ENCODE measurements at regions not wholly inside any gene's neighbourhood (a gene's known extent, or its start where the extent isn't known, plus 50 kb on each side); places are given as distances from the start of the nearest gene placed in this dataset.
"Not testable (repeated sequence)": the region's sequence is repeated elsewhere in the genome, so short reads cannot be mapped to it uniquely, and the experiment has no call there.

DNA sequence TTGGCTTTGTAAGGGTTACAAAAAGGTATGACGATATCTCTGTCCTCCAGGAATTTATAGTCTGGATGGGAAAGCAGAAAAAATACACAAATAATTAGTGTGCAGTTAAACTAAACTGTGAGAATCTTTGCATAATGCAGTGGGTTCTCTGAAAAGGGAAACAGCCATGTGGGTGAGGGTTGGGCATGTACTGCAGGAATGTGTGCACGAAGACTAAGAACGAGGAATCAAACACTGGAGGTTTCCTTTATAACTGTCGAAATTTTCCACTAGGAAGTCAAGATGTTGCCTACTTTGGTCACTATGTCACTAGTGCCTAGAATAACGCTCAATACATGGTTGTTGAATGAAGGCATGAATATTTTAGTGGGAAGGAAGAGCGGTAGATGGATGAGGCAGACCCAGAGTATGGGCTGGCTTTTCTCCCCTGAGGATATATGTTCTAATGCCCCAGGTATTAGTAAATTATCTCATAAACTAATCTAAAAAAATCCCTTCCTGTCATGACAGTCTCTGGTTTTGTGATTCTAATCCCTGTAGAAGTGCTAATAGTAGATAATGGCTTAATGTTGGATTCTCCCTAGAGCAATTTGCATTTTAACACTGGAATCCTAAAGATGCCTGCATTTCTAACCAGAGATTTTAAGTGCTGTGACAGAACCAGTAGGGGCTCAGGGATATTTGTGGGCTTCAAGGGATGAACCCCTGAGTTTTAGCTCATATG, 227.3 kb downstream of the NMUR2 start:
- POLR2A ChIA-PET: no interaction called here
- no peak for TF ChIP-seq BHLHE40 (IDR thresholded peaks at IDR 0.05; ENCODE audit: borderline replicate concordance)
- TF ChIP-seq HDGF (IDR thresholded peaks at IDR 0.05; ENCODE audit: borderline replicate concordance): no peak
- TF ChIP-seq FOXK2 (IDR thresholded peaks at IDR 0.05): no peak
- TF ChIP-seq, protein P1, sequence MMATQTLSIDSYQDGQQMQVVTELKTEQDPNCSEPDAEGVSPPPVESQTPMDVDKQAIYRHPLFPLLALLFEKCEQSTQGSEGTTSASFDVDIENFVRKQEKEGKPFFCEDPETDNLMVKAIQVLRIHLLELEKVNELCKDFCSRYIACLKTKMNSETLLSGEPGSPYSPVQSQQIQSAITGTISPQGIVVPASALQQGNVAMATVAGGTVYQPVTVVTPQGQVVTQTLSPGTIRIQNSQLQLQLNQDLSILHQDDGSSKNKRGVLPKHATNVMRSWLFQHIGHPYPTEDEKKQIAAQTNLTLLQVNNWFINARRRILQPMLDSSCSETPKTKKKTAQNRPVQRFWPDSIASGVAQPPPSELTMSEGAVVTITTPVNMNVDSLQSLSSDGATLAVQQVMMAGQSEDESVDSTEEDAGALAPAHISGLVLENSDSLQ (IDR thresholded peaks at IDR 0.05): no peak
- TF ChIP-seq FOXA1 (IDR thresholded peaks at IDR 0.05): no peak
- TF ChIP-seq L3MBTL2 (conservative IDR thresholded peaks at IDR 0.05): no peak
- no peak for TF ChIP-seq CTBP1 (IDR thresholded peaks at IDR 0.05; ENCODE audit: borderline replicate concordance)
- TF ChIP-seq SUZ12 (IDR thresholded peaks at IDR 0.05): no peak
- DNase-seq (ENCODE audit: extremely low spot score): no peak
- CTCF ChIA-PET: no interaction called here

DNA sequence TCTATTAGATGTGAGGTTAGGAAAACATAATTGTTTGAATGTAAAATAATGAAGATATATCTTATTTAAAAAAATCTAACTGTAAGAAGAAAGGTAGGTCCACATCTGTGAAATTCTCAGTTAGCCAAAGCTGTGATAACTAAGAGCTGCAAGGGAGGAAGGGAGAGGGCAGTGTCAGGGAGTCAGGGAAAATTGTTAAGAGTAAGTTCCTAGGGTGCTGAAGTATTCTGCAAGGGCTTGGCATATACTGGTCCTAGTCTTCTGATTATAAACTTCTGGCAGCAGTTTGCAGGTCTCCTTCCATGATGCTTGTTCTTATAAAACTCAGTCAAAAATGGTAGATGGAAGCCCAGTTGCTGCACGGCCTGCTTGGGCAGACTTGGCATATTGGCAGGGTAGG, 233.2 kb downstream of the NMUR2 start:
- TF ChIP-seq NFRKB (IDR thresholded peaks at IDR 0.05) (no peak), BHLHE40 (IDR thresholded peaks at IDR 0.05; ENCODE audit: borderline replicate concordance) (no peak), HDGF (IDR thresholded peaks at IDR 0.05; ENCODE audit: borderline replicate concordance) (no peak), TARDBP (IDR thresholded peaks at IDR 0.05) (no peak), SUZ12 (IDR thresholded peaks at IDR 0.05) (no peak), SP1 (IDR thresholded peaks at IDR 0.05) (no peak), LEF1 (IDR thresholded peaks at IDR 0.05; ENCODE audit: borderline replicate concordance) (no peak), FOXK2 (IDR thresholded peaks at IDR 0.05) (no peak), L3MBTL2 (conservative IDR thresholded peaks at IDR 0.05) (no peak), CTBP1 (IDR thresholded peaks at IDR 0.05; ENCODE audit: borderline replicate concordance) (no peak), FOXA1 (IDR thresholded peaks at IDR 0.05) (no peak), ARNT (IDR thresholded peaks at IDR 0.05) (no peak), ELF4 (IDR thresholded peaks at IDR 0.05) (no peak), ZNF384 (IDR thresholded peaks at IDR 0.05) (no peak), FOXM1 (IDR thresholded peaks at IDR 0.05; ENCODE audit: borderline replicate concordance) (no peak)
- TF ChIP-seq, protein P1 (IDR thresholded peaks at IDR 0.05): no peak
- POLR2A ChIA-PET: no interaction called here
- no peak for DNase-seq (ENCODE audit: extremely low spot score)
- CTCF ChIA-PET: interaction anchor here (0.7 kb wide), 1 partner anchor 33 kb away, joined by 3 read pairs; no protein-coding TSS in a partner anchor

DNA sequence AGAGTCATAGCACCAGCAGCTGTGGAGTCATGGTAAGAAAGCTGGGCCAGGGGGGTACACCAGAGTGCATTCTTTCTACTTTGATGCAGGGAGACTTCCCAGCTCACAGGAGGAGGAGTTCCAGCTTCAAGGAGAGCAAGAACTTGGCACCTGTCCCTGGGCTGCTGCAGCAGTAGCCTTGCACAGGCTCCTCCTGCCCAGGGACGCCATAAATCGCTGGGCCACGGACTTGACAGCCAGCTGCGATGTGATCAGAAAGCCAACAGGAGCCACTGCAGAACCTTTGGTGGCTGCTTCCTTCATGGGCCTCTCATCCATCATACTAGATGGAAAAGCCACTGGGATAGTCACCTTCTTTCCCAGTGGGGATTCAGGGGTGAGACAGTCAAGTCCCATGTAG, 234.7 kb downstream of the NMUR2 start:
- TF ChIP-seq ARNT (IDR thresholded peaks at IDR 0.05): no peak
- no peak for TF ChIP-seq FOXM1 (IDR thresholded peaks at IDR 0.05; ENCODE audit: borderline replicate concordance)
- no peak for TF ChIP-seq ELF4 (IDR thresholded peaks at IDR 0.05)
- no peak for TF ChIP-seq LEF1 (IDR thresholded peaks at IDR 0.05; ENCODE audit: borderline replicate concordance)
- TF ChIP-seq FOXA1 (IDR thresholded peaks at IDR 0.05): no peak
- TF ChIP-seq HDGF (IDR thresholded peaks at IDR 0.05; ENCODE audit: borderline replicate concordance): no peak
- no peak for TF ChIP-seq SP1 (IDR thresholded peaks at IDR 0.05)
- TF ChIP-seq CTBP1 (IDR thresholded peaks at IDR 0.05; ENCODE audit: borderline replicate concordance): no peak
- no peak for TF ChIP-seq SUZ12 (IDR thresholded peaks at IDR 0.05)
- TF ChIP-seq ZNF384 (IDR thresholded peaks at IDR 0.05): no peak
- TF ChIP-seq L3MBTL2 (conservative IDR thresholded peaks at IDR 0.05): no peak
- no peak for TF ChIP-seq BHLHE40 (IDR thresholded peaks at IDR 0.05; ENCODE audit: borderline replicate concordance)
- TF ChIP-seq, protein P1 (IDR thresholded peaks at IDR 0.05): no peak
- TF ChIP-seq FOXK2 (IDR thresholded peaks at IDR 0.05): no peak
- CTCF ChIA-PET: no interaction called here
- no peak for DNase-seq (ENCODE audit: extremely low spot score)
- POLR2A ChIA-PET: no interaction called here

DNA sequence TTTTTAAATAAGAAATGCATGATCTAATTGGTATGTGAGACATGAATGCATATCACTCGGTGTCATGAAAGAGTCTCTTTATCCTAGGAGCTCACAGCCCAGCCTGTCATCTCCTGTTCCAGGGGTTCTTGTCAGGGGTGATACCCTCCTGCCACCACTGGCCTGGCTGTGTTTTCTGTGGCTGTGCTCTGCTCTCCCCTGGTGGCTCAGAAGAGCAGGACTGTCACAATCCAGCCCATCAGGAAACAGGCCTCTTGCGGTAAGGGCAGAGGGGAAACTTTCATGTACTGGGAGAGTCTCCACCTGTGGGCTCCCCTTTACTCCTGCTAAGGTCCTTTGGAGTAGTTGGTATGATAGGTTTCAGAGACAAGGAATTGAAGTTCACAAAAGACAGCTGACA, 240.2 kb upstream of the GLRA1 start:
- POLR2A ChIA-PET: no interaction called here
- CTCF ChIA-PET: no interaction called here
- TF ChIP-seq ARNT (IDR thresholded peaks at IDR 0.05) (no peak), TARDBP (IDR thresholded peaks at IDR 0.05) (no peak), NFRKB (IDR thresholded peaks at IDR 0.05) (no peak), ELF4 (IDR thresholded peaks at IDR 0.05) (no peak), FOXK2 (IDR thresholded peaks at IDR 0.05) (no peak), ZNF384 (IDR thresholded peaks at IDR 0.05) (no peak), L3MBTL2 (conservative IDR thresholded peaks at IDR 0.05) (no peak), BHLHE40 (IDR thresholded peaks at IDR 0.05; ENCODE audit: borderline replicate concordance) (no peak), CTBP1 (IDR thresholded peaks at IDR 0.05; ENCODE audit: borderline replicate concordance) (no peak), HDGF (IDR thresholded peaks at IDR 0.05; ENCODE audit: borderline replicate concordance) (no peak), LEF1 (IDR thresholded peaks at IDR 0.05; ENCODE audit: borderline replicate concordance) (no peak), FOXA1 (IDR thresholded peaks at IDR 0.05) (no peak), FOXM1 (IDR thresholded peaks at IDR 0.05; ENCODE audit: borderline replicate concordance) (no peak), SUZ12 (IDR thresholded peaks at IDR 0.05) (no peak), SP1 (IDR thresholded peaks at IDR 0.05) (no peak)
- TF ChIP-seq, protein P1 (IDR thresholded peaks at IDR 0.05): no peak
- DNase-seq (ENCODE audit: extremely low spot score): no peak

DNA sequence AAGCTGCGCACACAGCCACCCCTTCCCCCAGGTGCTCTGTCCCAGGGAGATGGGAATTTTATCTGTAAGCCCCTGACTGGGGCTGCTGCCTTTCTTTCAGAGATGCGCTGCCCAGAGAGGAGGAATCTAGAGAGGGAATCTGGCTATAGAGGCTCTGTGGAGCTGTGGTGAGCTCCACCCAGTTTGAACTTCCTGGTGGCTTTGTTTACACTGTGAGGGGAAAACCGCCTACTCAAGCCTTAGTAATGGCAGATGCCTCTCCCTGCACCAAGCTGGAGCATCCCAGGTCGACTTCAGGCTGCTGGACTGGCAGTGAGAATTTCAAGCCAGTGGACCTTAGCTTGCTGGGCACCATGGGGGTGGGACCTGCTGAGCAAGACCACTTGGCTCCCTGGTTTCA, 235.2 kb upstream of the GLRA1 start:
- CTCF ChIA-PET; DNase-seq (ENCODE audit: extremely low spot score); POLR2A ChIA-PET: not testable (repeated sequence)

DNA sequence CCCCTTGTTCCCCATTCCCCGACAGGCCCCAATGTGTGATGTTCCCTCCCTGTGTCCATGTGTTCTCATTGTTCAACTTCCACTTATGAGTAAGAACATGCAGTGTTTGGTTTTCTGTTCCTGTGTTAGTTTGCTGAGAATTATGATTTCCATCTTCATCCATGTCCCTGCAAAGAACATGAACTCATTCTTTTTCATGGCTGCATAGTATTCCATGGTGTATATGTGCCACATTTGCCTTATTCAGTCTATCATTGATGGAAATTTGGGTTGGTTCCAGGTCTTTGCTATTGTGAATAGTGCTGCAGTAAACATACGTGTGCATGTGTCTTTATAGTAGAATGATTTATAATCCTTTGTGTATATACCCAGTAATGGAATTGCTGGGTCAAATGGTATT, 229.8 kb upstream of the GLRA1 start:
- POLR2A ChIA-PET; CTCF ChIA-PET; DNase-seq (ENCODE audit: extremely low spot score): not testable (repeated sequence)
